BJ (cell line): ENCODE measurements at regions not wholly inside any gene's neighbourhood (a gene's known extent, or its start where the extent isn't known, plus 50 kb on each side); places are given as distances from the start of the nearest gene placed in this dataset.

Experiments used
- CTCF ChIA-PET: fragments of 350-600 bp; formaldehyde crosslinking; extraction: SDS; loops from one replicate; lab custom pipeline; 2021; ENCODE audit warnings: antibody characterized with exemption, inconsistent platforms; lab: Yijun Ruan, JAX
- POLR2A ChIA-PET: fragments of 300-600 bp; sonication (Branson Sonifier 250); formaldehyde crosslinking; extraction: SDS; loops from one replicate; lab custom pipeline; 2021; ENCODE audit warnings: antibody characterized with exemption; lab: Charles Lee
- DNase-seq: peaks from one replicate; pipeline ENCODE4 v3.0.0-alpha.2; 2011; ENCODE audit warnings: low read depth
- H3K27me3 ChIP-seq: 2 replicates; pipeline ENCODE4 v1.6.0; 2011; ENCODE audit warnings: low read length; ENCODE audit not compliant: control insufficient read depth, insufficient read depth
- H3K36me3 ChIP-seq: 2 replicates; pipeline ENCODE4 v1.5.1; 2011; ENCODE audit warnings: low read length; ENCODE audit not compliant: control insufficient read depth, insufficient read depth
- H3K4me3 ChIP-seq: 2 replicates; pipeline ENCODE4 v1.5.1; 2011; ENCODE audit warnings: low read depth, mild to moderate bottlenecking, control low read depth, low read length
- TF ChIP-seq, protein P1 (sequence below): IDR thresholded peaks from 2 replicates; pipeline ENCODE4 v1.5.1; 2011; ENCODE audit warnings: low read depth, mild to moderate bottlenecking, control low read depth, inconsistent platforms, low read length, moderate library complexity; ENCODE audit not compliant: insufficient read depth

DNA sequence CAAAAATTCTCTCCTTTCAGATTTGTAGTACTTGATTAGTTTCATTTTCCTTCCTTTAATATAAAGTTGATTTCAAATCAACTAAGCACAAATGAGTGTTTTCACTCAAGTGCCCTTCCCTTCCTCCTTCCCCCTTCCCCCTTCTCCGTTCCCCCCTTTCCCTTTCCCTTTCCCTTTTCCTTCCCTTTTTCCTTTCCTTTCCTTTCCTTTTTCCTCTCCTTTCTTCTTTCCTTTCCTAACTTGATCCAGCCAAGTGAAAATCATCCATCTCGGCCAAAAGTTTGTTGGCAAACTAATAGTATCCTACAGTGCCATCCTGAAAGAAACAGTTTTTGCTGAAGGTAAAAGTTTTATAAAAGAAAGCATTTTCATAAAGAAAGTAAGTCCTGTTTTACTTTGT, 85.3 kb upstream of the CD180 start:
- ChIA-PET POLR2A (no interaction called here), CTCF (no interaction called here)
- no peak overlapping the region for H3K4me3 ChIP-seq
- TF ChIP-seq, protein P1, sequence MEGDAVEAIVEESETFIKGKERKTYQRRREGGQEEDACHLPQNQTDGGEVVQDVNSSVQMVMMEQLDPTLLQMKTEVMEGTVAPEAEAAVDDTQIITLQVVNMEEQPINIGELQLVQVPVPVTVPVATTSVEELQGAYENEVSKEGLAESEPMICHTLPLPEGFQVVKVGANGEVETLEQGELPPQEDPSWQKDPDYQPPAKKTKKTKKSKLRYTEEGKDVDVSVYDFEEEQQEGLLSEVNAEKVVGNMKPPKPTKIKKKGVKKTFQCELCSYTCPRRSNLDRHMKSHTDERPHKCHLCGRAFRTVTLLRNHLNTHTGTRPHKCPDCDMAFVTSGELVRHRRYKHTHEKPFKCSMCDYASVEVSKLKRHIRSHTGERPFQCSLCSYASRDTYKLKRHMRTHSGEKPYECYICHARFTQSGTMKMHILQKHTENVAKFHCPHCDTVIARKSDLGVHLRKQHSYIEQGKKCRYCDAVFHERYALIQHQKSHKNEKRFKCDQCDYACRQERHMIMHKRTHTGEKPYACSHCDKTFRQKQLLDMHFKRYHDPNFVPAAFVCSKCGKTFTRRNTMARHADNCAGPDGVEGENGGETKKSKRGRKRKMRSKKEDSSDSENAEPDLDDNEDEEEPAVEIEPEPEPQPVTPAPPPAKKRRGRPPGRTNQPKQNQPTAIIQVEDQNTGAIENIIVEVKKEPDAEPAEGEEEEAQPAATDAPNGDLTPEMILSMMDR = no peak
- no peak for DNase-seq
- H3K36me3 ChIP-seq = no peaks in the 10 kb centered on the region
- H3K27me3 ChIP-seq = no peaks in the 10 kb centered on the region

DNA sequence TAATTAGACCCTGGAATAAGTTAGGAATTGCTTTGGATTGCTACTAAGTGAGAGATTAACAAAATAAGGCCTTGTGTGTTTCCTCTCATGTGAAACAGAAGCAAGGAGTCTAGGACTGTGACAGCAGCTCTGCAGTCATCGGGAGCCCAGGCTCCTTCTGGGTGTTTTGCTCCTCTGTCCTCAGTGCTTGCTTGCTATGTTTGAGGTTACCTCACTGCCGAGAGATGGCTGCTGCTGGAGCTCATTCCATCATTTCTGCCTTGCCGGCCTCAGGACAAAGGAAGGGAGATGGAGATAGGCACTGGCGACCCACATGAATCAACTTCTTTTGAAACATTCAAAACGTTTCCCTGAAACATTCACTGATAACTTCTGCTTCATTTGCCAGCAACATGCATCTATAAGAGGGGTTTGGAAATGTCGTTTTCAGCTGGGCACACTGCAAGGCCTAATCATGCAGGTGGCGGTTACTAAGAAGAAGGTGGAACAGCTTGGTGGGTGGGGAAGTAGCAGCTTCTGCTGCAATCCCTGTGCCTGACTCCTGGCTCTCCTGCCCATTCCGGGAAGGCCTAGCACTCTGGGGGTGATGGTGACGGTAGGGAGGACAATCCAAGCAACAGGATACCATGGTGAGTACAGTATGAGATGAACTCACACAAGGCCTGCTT, 77.2 kb upstream of the CD180 start:
- Histone ChIP-seq H3K27me3 (no peaks in the 10 kb centered on the region), H3K36me3 (no peaks in the 10 kb centered on the region), H3K4me3 (no peak overlapping the region)
- DNase-seq = no peak
- TF ChIP-seq, protein P1 = no peak
- POLR2A ChIA-PET = no interaction called here
- CTCF ChIA-PET = interaction anchor here (1.2 kb wide), 1 partner anchor 9 kb away, joined by 3 read pairs; no protein-coding TSS in a partner anchor

DNA sequence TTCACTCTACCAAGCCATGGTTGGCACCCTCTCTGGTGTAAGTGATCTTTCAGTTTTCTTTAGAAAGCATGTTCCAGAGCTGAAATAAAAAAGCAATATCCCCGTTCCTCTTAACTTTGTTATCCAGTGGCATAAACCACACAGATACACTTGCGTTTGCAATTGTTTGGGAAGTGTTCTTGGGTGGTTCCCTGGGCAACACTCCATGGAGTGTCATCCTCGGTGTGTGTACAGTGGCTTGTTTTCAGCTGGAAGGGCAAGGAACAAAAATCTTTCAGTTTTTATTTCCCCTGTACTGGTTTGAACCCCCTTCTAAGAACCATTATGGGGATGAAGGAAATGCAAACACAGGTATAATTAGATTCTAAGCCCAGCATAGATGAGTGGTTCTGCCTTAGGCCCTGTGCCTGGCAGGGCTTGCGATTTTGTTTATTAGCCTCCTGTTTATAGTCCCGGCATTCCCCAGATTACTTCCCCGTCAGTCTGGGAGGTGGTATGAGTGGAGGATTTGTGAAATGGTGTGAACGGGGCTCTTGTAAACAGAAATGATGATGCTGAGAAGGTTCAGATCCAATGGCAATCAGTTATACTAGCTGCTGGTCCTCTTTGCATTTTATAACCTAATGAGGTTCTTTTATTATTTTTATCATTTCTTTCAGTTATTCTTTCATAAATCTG, 76.0 kb upstream of the CD180 start:
- ChIA-PET CTCF (interaction anchor here (1.2 kb wide), 1 partner anchor 8 kb away, joined by 3 read pairs; no protein-coding TSS in a partner anchor), POLR2A (no interaction called here)
- Histone ChIP-seq H3K4me3 (no peak overlapping the region), H3K36me3 (no peaks in the 10 kb centered on the region), H3K27me3 (no peaks in the 10 kb centered on the region)
- TF ChIP-seq, protein P1 = no peak
- DNase-seq = no peak

DNA sequence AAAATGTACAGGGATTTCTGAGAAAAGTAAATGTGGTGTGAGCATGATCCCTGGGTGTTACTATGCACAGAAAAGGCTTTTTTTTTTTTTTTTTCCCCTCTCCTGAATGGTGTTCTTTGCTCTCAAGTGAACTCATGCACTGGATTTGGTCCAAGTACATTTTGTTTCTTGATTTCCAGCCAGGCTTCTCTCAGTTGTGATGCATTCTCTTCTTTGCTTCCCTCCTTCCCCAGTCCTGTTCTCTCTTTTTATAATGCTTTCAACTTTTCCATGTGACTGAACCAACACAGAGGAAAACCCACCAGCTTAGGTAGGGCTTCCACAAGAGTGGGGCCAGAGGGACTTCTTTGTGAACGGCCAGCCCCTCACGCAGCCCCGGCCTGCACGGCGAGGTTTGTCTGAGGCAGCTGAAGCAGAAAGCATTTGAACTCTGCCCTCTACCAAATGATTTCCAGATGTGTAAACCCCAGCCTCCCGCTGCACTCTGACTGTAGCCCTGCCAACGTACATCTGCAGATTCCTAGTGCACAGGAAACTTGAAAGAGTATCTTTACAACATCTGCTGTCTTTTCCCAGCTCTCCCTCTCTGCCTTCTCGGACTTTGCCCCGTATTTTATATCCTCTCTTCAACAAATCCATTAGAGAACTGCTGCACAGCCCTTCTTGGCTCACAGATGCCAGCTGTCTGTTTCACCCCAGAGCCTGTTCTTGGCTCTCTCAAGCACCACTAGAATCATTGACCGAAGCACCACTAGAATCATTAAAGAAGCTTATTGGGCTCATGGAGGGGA, 71.8 kb upstream of the CD180 start:
- TF ChIP-seq, protein P1 = no peak
- POLR2A ChIA-PET = no interaction called here
- Histone ChIP-seq H3K27me3 (no peaks in the 10 kb centered on the region), H3K4me3 (no peak overlapping the region), H3K36me3 (no peaks in the 10 kb centered on the region)
- peak; percentile 86 for DNase-seq
- CTCF ChIA-PET = interaction anchor here (1.0 to 1.7 kb wide), 2 partner anchors 10 to 22 kb away, joined by 4 to 6 read pairs; no protein-coding TSS in a partner anchor
